ENCODE measurements at regions not wholly inside any gene's neighbourhood (a gene's known extent, or its start where the extent isn't known, plus 50 kb on each side); places are given as distances from the start of the nearest gene placed in this dataset.

- Histone ChIP-seq H3K27me3 (ENCODE audit: control insufficient read depth, insufficient read depth, low read length) (no peaks in the 10 kb centered on the region), H3K4me2 (ENCODE audit: extremely low read depth, insufficient read depth, low read length) (no peak overlapping the region), H3K36me3 (ENCODE audit: control insufficient read depth, insufficient read depth, low read length) (no peaks in the 10 kb centered on the region), H3K4me1 (ENCODE audit: control insufficient read depth, extremely low read depth, insufficient read depth, low read length) (no peaks in the 10 kb centered on the region), H2AFZ (ENCODE audit: low read length) (no peak overlapping the region), H3K4me3 (replicated peaks in 1 of 4; ENCODE audit: control extremely low read depth in 1 of 4, insufficient read depth in 1 of 4, low read depth in 3 of 4, low read length in 4 of 4) (no peak overlapping the region), H3K27ac (ENCODE audit: insufficient read depth, low read length) (no peak overlapping the region), H3K79me2 (ENCODE audit: control insufficient read depth, insufficient read depth, low read length) (no peaks in the 10 kb centered on the region), H4K20me1 (ENCODE audit: control insufficient read depth, extremely low read depth, insufficient read depth, low read length) (no peaks in the 10 kb centered on the region), H3K9me3 (ENCODE audit: control insufficient read depth, insufficient read depth, low read depth, low read length) (no peaks in the 10 kb centered on the region), H3K9ac (ENCODE audit: insufficient read depth, low read length) (no peak overlapping the region)
- no peak for TF ChIP-seq EZH2 (IDR thresholded peaks at IDR 0.05; ENCODE audit: low read length, missing control alignments)
- TF ChIP-seq, protein P1, sequence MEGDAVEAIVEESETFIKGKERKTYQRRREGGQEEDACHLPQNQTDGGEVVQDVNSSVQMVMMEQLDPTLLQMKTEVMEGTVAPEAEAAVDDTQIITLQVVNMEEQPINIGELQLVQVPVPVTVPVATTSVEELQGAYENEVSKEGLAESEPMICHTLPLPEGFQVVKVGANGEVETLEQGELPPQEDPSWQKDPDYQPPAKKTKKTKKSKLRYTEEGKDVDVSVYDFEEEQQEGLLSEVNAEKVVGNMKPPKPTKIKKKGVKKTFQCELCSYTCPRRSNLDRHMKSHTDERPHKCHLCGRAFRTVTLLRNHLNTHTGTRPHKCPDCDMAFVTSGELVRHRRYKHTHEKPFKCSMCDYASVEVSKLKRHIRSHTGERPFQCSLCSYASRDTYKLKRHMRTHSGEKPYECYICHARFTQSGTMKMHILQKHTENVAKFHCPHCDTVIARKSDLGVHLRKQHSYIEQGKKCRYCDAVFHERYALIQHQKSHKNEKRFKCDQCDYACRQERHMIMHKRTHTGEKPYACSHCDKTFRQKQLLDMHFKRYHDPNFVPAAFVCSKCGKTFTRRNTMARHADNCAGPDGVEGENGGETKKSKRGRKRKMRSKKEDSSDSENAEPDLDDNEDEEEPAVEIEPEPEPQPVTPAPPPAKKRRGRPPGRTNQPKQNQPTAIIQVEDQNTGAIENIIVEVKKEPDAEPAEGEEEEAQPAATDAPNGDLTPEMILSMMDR (conservative IDR thresholded peaks at IDR 0.05 in 1 of 2, IDR thresholded peaks at IDR 0.05 in 1 of 2; ENCODE audit: low read depth in 1 of 2, low read length in 2 of 2): no peak
- DNase-seq (ENCODE audit: low read depth in 2 of 2): no peak
Observed at GRCh38 chr12:93041416-93041815, 112.3 kb upstream of the EEA1 start.

DNA sequence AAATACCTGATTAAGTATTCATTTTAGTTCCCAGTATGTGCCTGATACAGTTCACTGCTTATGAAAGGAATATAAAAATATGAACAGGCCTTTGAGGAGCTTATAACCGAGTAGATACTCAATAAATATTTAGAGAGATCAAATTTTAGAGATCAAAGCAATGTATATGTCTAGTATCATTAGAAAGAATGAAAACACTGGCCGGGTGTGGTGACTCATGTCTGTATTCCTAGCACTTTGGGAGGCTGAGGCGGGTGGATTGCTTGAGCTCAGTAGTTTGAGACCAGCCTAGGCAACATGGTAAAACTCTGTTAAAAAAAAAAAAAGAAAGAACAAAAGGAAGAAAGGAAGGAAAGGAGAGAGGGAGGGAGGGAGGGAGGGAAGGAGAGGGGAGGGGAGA lies 113.2 kb upstream of the EEA1 start:
- TF ChIP-seq, protein P1 (conservative IDR thresholded peaks at IDR 0.05 in 1 of 2, IDR thresholded peaks at IDR 0.05 in 1 of 2; ENCODE audit: low read depth in 1 of 2, low read length in 2 of 2): no peak
- no peak for TF ChIP-seq EZH2 (IDR thresholded peaks at IDR 0.05; ENCODE audit: low read length, missing control alignments)
- no peak overlapping the region for H3K27ac ChIP-seq (ENCODE audit: insufficient read depth, low read length)
- no peak for DNase-seq (ENCODE audit: low read depth in 2 of 2)
- no peaks in the 10 kb centered on the region for H3K79me2 ChIP-seq (ENCODE audit: control insufficient read depth, insufficient read depth, low read length)
- no peak overlapping the region for H2AFZ ChIP-seq (ENCODE audit: low read length)
- H3K27me3 ChIP-seq (ENCODE audit: control insufficient read depth, insufficient read depth, low read length): no peaks in the 10 kb centered on the region
- H3K36me3 ChIP-seq (ENCODE audit: control insufficient read depth, insufficient read depth, low read length): no peaks in the 10 kb centered on the region
- H3K4me1 ChIP-seq (ENCODE audit: control insufficient read depth, extremely low read depth, insufficient read depth, low read length): no peaks in the 10 kb centered on the region
- H4K20me1 ChIP-seq (ENCODE audit: control insufficient read depth, extremely low read depth, insufficient read depth, low read length): no peaks in the 10 kb centered on the region
- H3K9ac ChIP-seq (ENCODE audit: insufficient read depth, low read length): no peak overlapping the region
- no peaks in the 10 kb centered on the region for H3K9me3 ChIP-seq (ENCODE audit: control insufficient read depth, insufficient read depth, low read depth, low read length)
- no peak overlapping the region for H3K4me3 ChIP-seq (replicated peaks in 1 of 4; ENCODE audit: control extremely low read depth in 1 of 4, insufficient read depth in 1 of 4, low read depth in 3 of 4, low read length in 4 of 4)
- no peak overlapping the region for H3K4me2 ChIP-seq (ENCODE audit: extremely low read depth, insufficient read depth, low read length)

- H4K20me1 ChIP-seq (ENCODE audit: control insufficient read depth, extremely low read depth, insufficient read depth, low read length): no peaks in the 10 kb centered on the region
- H3K4me1 ChIP-seq (ENCODE audit: control insufficient read depth, extremely low read depth, insufficient read depth, low read length): no peaks in the 10 kb centered on the region
- no peak for TF ChIP-seq EZH2 (IDR thresholded peaks at IDR 0.05; ENCODE audit: low read length, missing control alignments)
- TF ChIP-seq, protein P1 (conservative IDR thresholded peaks at IDR 0.05 in 1 of 2, IDR thresholded peaks at IDR 0.05 in 1 of 2; ENCODE audit: low read depth in 1 of 2, low read length in 2 of 2): no peak
- H3K4me2 ChIP-seq (ENCODE audit: extremely low read depth, insufficient read depth, low read length): no peak overlapping the region
- H3K36me3 ChIP-seq (ENCODE audit: control insufficient read depth, insufficient read depth, low read length): no peaks in the 10 kb centered on the region
- no peaks in the 10 kb centered on the region for H3K9me3 ChIP-seq (ENCODE audit: control insufficient read depth, insufficient read depth, low read depth, low read length)
- H3K79me2 ChIP-seq (ENCODE audit: control insufficient read depth, insufficient read depth, low read length): no peaks in the 10 kb centered on the region
- no peak for DNase-seq (ENCODE audit: low read depth in 2 of 2)
- no peaks in the 10 kb centered on the region for H3K27me3 ChIP-seq (ENCODE audit: control insufficient read depth, insufficient read depth, low read length)
- H3K9ac ChIP-seq (ENCODE audit: insufficient read depth, low read length): no peak overlapping the region
- no peak overlapping the region for H3K4me3 ChIP-seq (replicated peaks in 1 of 4; ENCODE audit: control extremely low read depth in 1 of 4, insufficient read depth in 1 of 4, low read depth in 3 of 4, low read length in 4 of 4)
- no peak overlapping the region for H3K27ac ChIP-seq (ENCODE audit: insufficient read depth, low read length)
- no peak overlapping the region for H2AFZ ChIP-seq (ENCODE audit: low read length)
Observed at GRCh38 chr12:93042684-93043083, 113.6 kb upstream of the EEA1 start.
